ENCODE measurements at regions not wholly inside any gene's neighbourhood (a gene's known extent, or its start where the extent isn't known, plus 50 kb on each side); places are given as distances from the start of the nearest gene placed in this dataset.
"Not testable (repeated sequence)": the region's sequence is repeated elsewhere in the genome, so short reads cannot be mapped to it uniquely, and the experiment has no call there.

- TF ChIP-seq SUZ12 (IDR thresholded peaks at IDR 0.05; ENCODE audit: extremely low read depth, insufficient read depth, insufficient read length): no peak
- no peak for TF ChIP-seq ZNF274 (IDR thresholded peaks at IDR 0.05; ENCODE audit: low read depth, low read length)
- no peak for TF ChIP-seq YY1 (IDR thresholded peaks at IDR 0.05; ENCODE audit: insufficient read depth, insufficient read length)
- no peaks in the 10 kb centered on the region for H3K27me3 ChIP-seq (ENCODE audit: insufficient read depth, insufficient read length)
- DNase-seq (ENCODE audit: low read depth, low spot score): no peak
- H3K4me1 ChIP-seq (ENCODE audit: insufficient read depth, insufficient read length): no peaks in the 10 kb centered on the region
- no peak overlapping the region for H3K9ac ChIP-seq (ENCODE audit: insufficient read length, low read depth)
- H3K9me3 ChIP-seq (ENCODE audit: insufficient read depth, low read length): no peaks in the 10 kb centered on the region
- no peak overlapping the region for H3K4me3 ChIP-seq (ENCODE audit: insufficient read length, low read depth)
- no peaks in the 10 kb centered on the region for H3K36me3 ChIP-seq (ENCODE audit: insufficient read depth, insufficient read length, low read length)
Measured at GRCh38 chr18:78798402-78799175, 181.0 kb upstream of the SALL3 start.

- no peaks in the 10 kb centered on the region for H3K9me3 ChIP-seq (ENCODE audit: insufficient read depth, low read length)
- H3K4me3 ChIP-seq (ENCODE audit: insufficient read length, low read depth): no peak overlapping the region
- no peak overlapping the region for H3K9ac ChIP-seq (ENCODE audit: insufficient read length, low read depth)
- H3K36me3 ChIP-seq (ENCODE audit: insufficient read depth, insufficient read length, low read length): no peaks in the 10 kb centered on the region
- no peaks in the 10 kb centered on the region for H3K4me1 ChIP-seq (ENCODE audit: insufficient read depth, insufficient read length)
- no peak for TF ChIP-seq YY1 (IDR thresholded peaks at IDR 0.05; ENCODE audit: insufficient read depth, insufficient read length)
- no peak for TF ChIP-seq ZNF274 (IDR thresholded peaks at IDR 0.05; ENCODE audit: low read depth, low read length)
- TF ChIP-seq SUZ12 (IDR thresholded peaks at IDR 0.05; ENCODE audit: extremely low read depth, insufficient read depth, insufficient read length): no peak
- no peaks in the 10 kb centered on the region for H3K27me3 ChIP-seq (ENCODE audit: insufficient read depth, insufficient read length)
- no peak for DNase-seq (ENCODE audit: low read depth, low spot score)
Measured at GRCh38 chr18:78799382-78800089, 180.1 kb upstream of the SALL3 start.

- H3K27me3 ChIP-seq (ENCODE audit: insufficient read depth, insufficient read length); H3K4me3 ChIP-seq (ENCODE audit: insufficient read length, low read depth); H3K4me1 ChIP-seq (ENCODE audit: insufficient read depth, insufficient read length); H3K9me3 ChIP-seq (ENCODE audit: insufficient read depth, low read length); DNase-seq (ENCODE audit: low read depth, low spot score); H3K36me3 ChIP-seq (ENCODE audit: insufficient read depth, insufficient read length, low read length); H3K9ac ChIP-seq (ENCODE audit: insufficient read length, low read depth): not testable (repeated sequence)
Measured at GRCh38 chr18:78800102-78800851, 179.3 kb upstream of the SALL3 start.

- H3K9ac ChIP-seq (ENCODE audit: insufficient read length, low read depth): no peak overlapping the region
- H3K27me3 ChIP-seq (ENCODE audit: insufficient read depth, insufficient read length): no peaks in the 10 kb centered on the region
- no peaks in the 10 kb centered on the region for H3K36me3 ChIP-seq (ENCODE audit: insufficient read depth, insufficient read length, low read length)
- H3K9me3 ChIP-seq (ENCODE audit: insufficient read depth, low read length): no peaks in the 10 kb centered on the region
- TF ChIP-seq SUZ12 (IDR thresholded peaks at IDR 0.05; ENCODE audit: extremely low read depth, insufficient read depth, insufficient read length) (no peak), ZNF274 (IDR thresholded peaks at IDR 0.05; ENCODE audit: low read depth, low read length) (no peak), YY1 (IDR thresholded peaks at IDR 0.05; ENCODE audit: insufficient read depth, insufficient read length) (no peak)
- H3K4me3 ChIP-seq (ENCODE audit: insufficient read length, low read depth): no peak overlapping the region
- no peaks in the 10 kb centered on the region for H3K4me1 ChIP-seq (ENCODE audit: insufficient read depth, insufficient read length)
- DNase-seq (ENCODE audit: low read depth, low spot score): no peak
Measured at GRCh38 chr18:78801011-78801410, 178.6 kb upstream of the SALL3 start.

GRCh38 chr18:78803104-78803503 lies 176.5 kb upstream of the SALL3 start:
- peaks cover 5% of the 10 kb centered on the region; the same call in 1 of the 2 replicates for H3K9me3 ChIP-seq (ENCODE audit: insufficient read depth, low read length)
- H3K27me3 ChIP-seq (ENCODE audit: insufficient read depth, insufficient read length): no peaks in the 10 kb centered on the region
- TF ChIP-seq YY1 (IDR thresholded peaks at IDR 0.05; ENCODE audit: insufficient read depth, insufficient read length) (no peak), SUZ12 (IDR thresholded peaks at IDR 0.05; ENCODE audit: extremely low read depth, insufficient read depth, insufficient read length) (no peak), ZNF274 (IDR thresholded peaks at IDR 0.05; ENCODE audit: low read depth, low read length) (no peak)
- no peaks in the 10 kb centered on the region for H3K36me3 ChIP-seq (ENCODE audit: insufficient read depth, insufficient read length, low read length)
- H3K4me3 ChIP-seq (ENCODE audit: insufficient read length, low read depth): no peak overlapping the region
- no peak for DNase-seq (ENCODE audit: low read depth, low spot score)
- no peak overlapping the region for H3K9ac ChIP-seq (ENCODE audit: insufficient read length, low read depth)
- no peaks in the 10 kb centered on the region for H3K4me1 ChIP-seq (ENCODE audit: insufficient read depth, insufficient read length)

- Histone ChIP-seq H3K9me3 (ENCODE audit: insufficient read depth, low read length) (peaks cover 7% of the 10 kb centered on the region; the same call in 1 of the 2 replicates), H3K9ac (ENCODE audit: insufficient read length, low read depth) (no peak overlapping the region), H3K36me3 (ENCODE audit: insufficient read depth, insufficient read length, low read length) (no peaks in the 10 kb centered on the region), H3K4me3 (ENCODE audit: insufficient read length, low read depth) (no peak overlapping the region), H3K27me3 (ENCODE audit: insufficient read depth, insufficient read length) (no peaks in the 10 kb centered on the region), H3K4me1 (ENCODE audit: insufficient read depth, insufficient read length) (no peaks in the 10 kb centered on the region)
- no peak for DNase-seq (ENCODE audit: low read depth, low spot score)
- TF ChIP-seq ZNF274 (IDR thresholded peaks at IDR 0.05; ENCODE audit: low read depth, low read length): no peak
- TF ChIP-seq YY1 (IDR thresholded peaks at IDR 0.05; ENCODE audit: insufficient read depth, insufficient read length): no peak
- TF ChIP-seq SUZ12 (IDR thresholded peaks at IDR 0.05; ENCODE audit: extremely low read depth, insufficient read depth, insufficient read length): no peak
Measured at GRCh38 chr18:78804206-78805030, 175.2 kb upstream of the SALL3 start.
